ENCODE measurements at regions not wholly inside any gene's neighbourhood (a gene's known extent, or its start where the extent isn't known, plus 50 kb on each side); places are given as distances from the start of the nearest gene placed in this dataset.
"Not testable (repeated sequence)": the region's sequence is repeated elsewhere in the genome, so short reads cannot be mapped to it uniquely, and the experiment has no call there.

DNA sequence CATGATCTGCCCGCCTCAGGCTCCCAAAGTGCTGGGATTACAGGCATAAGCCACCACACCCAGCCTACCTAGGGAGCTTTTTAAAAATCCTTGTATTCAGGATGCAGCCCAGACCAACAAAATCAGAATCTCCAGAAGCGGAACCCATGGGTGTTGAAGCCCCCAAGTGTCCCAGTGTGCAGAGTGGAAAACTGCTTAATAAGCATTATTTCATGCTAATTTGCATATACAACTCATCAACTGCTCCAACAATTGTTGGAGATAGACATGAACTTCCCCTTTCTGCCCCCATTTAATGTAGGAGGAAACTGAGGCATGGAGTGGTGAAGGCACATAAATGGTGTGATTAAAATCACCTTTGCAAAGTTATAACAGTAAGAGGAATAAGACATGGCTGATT is 84.3 kb upstream of the C16orf82 start:
- 87 to 92% methylated on average over 2 of the region's 2 CpGs for WGBS, 2 donors

DNA sequence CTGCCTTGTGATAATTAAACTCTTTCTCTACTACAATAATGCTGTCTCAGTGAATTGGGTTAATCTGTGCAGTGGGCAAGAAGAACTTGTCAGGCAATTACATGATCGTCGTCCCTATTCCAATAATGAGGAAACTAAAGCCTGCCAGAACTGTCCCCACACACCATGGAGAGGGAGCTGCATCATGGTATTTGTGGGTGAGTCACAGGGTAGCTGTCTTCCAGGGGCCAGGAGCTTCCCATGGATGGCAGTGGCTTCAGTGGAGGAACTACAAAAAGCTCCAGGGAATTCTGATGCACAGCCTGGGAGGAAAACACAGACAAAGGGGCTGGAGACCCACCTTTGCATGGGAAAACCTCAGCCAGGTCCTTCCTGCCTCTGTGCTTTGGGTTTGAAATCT is 83.3 kb upstream of the C16orf82 start:
- Histone ChIP-seq H3K36me3 (ENCODE audit: control insufficient read depth in 2 of 2, insufficient read depth in 2 of 2, low read length in 1 of 2) (no peaks in the 10 kb centered on the region), H3K9me3 (ENCODE audit: control insufficient read depth in 2 of 2, insufficient read depth in 1 of 2, low read depth in 1 of 2, low read length in 1 of 2) (no peaks in the 10 kb centered on the region), H3K27me3 (ENCODE audit: control insufficient read depth in 1 of 2, insufficient read depth in 2 of 2, low read length in 2 of 2) (no peaks in the 10 kb centered on the region), H3K27ac (ENCODE audit: low read depth in 2 of 2, low read length in 1 of 2) (no peak overlapping the region), H3K4me3 (ENCODE audit: low read depth in 1 of 2, low read length in 2 of 2) (no peak overlapping the region), H3K4me1 (ENCODE audit: control insufficient read depth in 2 of 2, insufficient read depth in 2 of 2, low read length in 1 of 2) (peaks cover 0 to 3% of the 10 kb centered on the region in 2 donors)
- 72 to 79% methylated on average over 2 of the region's 2 CpGs for WGBS, 2 donors

More for the DNA sequence above, 84.3 kb upstream of the C16orf82 start:
- Histone ChIP-seq H3K27ac (ENCODE audit: low read depth in 2 of 2, low read length in 1 of 2) (no peak overlapping the region), H3K36me3 (ENCODE audit: control insufficient read depth in 2 of 2, insufficient read depth in 2 of 2, low read length in 1 of 2) (no peaks in the 10 kb centered on the region), H3K4me1 (ENCODE audit: control insufficient read depth in 2 of 2, insufficient read depth in 2 of 2, low read length in 1 of 2) (peaks cover 0 to 1% of the 10 kb centered on the region in 2 donors), H3K27me3 (ENCODE audit: control insufficient read depth in 1 of 2, insufficient read depth in 2 of 2, low read length in 2 of 2) (no peaks in the 10 kb centered on the region), H3K9me3 (ENCODE audit: control insufficient read depth in 2 of 2, insufficient read depth in 1 of 2, low read depth in 1 of 2, low read length in 1 of 2) (peaks cover 0 to 4% of the 10 kb centered on the region in 2 donors), H3K4me3 (ENCODE audit: low read depth in 1 of 2, low read length in 2 of 2) (no peak overlapping the region)

DNA sequence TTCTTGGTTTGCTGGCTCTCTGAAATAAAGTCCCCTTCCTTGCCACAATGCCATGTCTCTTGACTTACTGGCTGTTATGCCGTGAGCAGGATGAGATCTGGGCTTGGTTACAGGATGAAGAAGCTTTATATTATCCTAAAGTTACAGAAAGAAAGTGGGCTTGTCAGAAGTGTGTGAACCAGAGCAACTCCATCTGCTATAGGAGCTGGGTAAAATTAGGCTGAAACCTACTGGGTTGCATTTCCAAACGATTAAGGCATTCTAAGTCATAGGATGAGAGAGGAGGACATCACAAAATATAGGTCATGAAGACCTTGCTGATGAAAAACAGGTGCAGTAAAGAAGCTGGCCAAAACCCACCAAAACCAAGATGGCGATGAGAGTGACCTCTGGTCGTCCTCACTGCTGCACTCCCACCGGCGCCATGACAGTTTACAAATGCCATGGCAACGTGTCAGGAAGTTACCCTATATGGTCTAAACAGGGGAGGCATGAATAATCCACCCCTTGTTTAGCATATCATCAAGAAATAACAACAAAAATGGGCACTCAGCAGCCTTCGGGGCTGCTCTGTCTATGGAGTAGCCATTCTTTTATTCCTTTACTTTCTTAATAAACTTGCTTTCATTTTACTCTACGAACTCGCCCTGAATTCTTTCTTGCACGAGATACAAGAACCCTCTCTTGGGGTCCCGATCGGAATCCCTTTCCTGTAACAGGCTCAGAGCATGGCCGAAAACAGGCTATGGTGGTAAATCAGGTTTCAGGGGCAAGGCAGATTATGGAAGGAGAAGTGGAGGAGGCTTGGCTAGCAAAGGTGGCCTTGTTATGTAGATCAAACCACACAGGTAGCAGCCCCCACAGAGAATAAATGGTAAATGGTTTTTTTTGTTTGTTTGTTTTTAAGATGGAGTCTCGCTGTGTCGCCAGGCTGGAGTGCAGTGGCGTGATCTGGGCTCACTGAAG is 81.3 kb upstream of the C16orf82 start:
- H3K4me3 ChIP-seq (ENCODE audit: low read depth in 1 of 2, low read length in 2 of 2) = no peak overlapping the region
- no peak overlapping the region for H3K27ac ChIP-seq (ENCODE audit: low read depth in 2 of 2, low read length in 1 of 2)
- H3K9me3 ChIP-seq (ENCODE audit: control insufficient read depth in 2 of 2, insufficient read depth in 1 of 2, low read depth in 1 of 2, low read length in 1 of 2) = no peaks in the 10 kb centered on the region
- no peaks in the 10 kb centered on the region for H3K36me3 ChIP-seq (ENCODE audit: control insufficient read depth in 2 of 2, insufficient read depth in 2 of 2, low read length in 1 of 2)
- peaks cover 0 to 3% of the 10 kb centered on the region in 2 donors for H3K4me1 ChIP-seq (ENCODE audit: control insufficient read depth in 2 of 2, insufficient read depth in 2 of 2, low read length in 1 of 2)
- no peaks in the 10 kb centered on the region for H3K27me3 ChIP-seq (ENCODE audit: control insufficient read depth in 1 of 2, insufficient read depth in 2 of 2, low read length in 2 of 2)
- 69 to 76% methylated on average over 17 of the region's 17 CpGs for WGBS, 2 donors

DNA sequence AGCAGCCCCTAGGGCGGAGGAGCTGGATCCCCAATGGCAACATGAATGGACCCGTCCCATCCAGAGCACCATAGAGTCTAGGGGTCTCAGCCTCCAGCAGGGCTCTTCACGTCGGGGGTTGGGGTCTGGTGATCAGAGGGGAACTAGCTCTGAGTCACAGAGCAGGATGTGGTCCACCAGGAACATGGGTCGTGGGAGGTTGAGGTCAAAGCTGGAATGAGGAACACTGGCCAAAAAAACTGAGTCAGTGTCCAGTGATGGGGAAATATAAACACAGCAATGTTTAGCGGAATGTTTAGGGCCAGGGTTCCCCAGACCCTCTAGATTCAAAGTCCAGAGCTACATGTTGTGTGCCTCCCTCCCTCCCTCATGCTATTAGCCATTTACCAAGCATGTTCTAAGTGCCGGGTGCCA is 79.1 kb upstream of the C16orf82 start:
- Histone ChIP-seq H3K36me3 (ENCODE audit: control insufficient read depth in 2 of 2, insufficient read depth in 2 of 2, low read length in 1 of 2) (no peaks in the 10 kb centered on the region), H3K4me1 (ENCODE audit: control insufficient read depth in 2 of 2, insufficient read depth in 2 of 2, low read length in 1 of 2) (peaks cover 0 to 3% of the 10 kb centered on the region in 2 donors), H3K27ac (ENCODE audit: low read depth in 2 of 2, low read length in 1 of 2) (no peak overlapping the region), H3K9me3 (ENCODE audit: control insufficient read depth in 2 of 2, insufficient read depth in 1 of 2, low read depth in 1 of 2, low read length in 1 of 2) (no peaks in the 10 kb centered on the region), H3K4me3 (ENCODE audit: low read depth in 1 of 2, low read length in 2 of 2) (no peak overlapping the region), H3K27me3 (ENCODE audit: control insufficient read depth in 1 of 2, insufficient read depth in 2 of 2, low read length in 2 of 2) (no peaks in the 10 kb centered on the region)
- WGBS, 2 donors = 54 to 58% methylated on average over 7 of the region's 7 CpGs

DNA sequence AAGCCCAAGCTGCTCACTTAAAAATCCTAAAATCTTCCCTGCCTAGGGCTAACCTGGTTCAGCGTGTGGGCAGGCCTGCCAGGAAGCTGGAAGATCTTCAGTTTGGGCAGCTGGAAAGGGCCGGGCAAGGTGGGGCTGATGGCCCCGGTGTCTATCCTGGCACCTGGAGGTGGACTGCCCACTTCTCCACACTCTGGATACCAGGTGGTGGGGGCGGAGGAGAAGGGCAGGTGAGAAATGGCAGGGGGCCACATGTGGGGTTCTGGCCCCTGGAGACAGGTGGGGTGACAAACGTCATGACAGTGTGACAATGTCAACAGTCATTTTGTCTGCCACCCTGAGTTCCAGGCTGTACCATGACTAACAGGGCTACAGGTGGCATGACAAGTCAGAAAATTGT is 78.5 kb upstream of the C16orf82 start:
- Histone ChIP-seq H3K27me3 (ENCODE audit: control insufficient read depth in 1 of 2, insufficient read depth in 2 of 2, low read length in 2 of 2) (no peaks in the 10 kb centered on the region), H3K27ac (ENCODE audit: low read depth in 2 of 2, low read length in 1 of 2) (no peak overlapping the region), H3K4me3 (ENCODE audit: low read depth in 1 of 2, low read length in 2 of 2) (no peak overlapping the region), H3K4me1 (ENCODE audit: control insufficient read depth in 2 of 2, insufficient read depth in 2 of 2, low read length in 1 of 2) (peaks cover 0 to 3% of the 10 kb centered on the region in 2 donors), H3K9me3 (ENCODE audit: control insufficient read depth in 2 of 2, insufficient read depth in 1 of 2, low read depth in 1 of 2, low read length in 1 of 2) (no peaks in the 10 kb centered on the region), H3K36me3 (ENCODE audit: control insufficient read depth in 2 of 2, insufficient read depth in 2 of 2, low read length in 1 of 2) (no peaks in the 10 kb centered on the region)
- WGBS, 2 donors = 69 to 71% methylated on average over 5 of the region's 5 CpGs

DNA sequence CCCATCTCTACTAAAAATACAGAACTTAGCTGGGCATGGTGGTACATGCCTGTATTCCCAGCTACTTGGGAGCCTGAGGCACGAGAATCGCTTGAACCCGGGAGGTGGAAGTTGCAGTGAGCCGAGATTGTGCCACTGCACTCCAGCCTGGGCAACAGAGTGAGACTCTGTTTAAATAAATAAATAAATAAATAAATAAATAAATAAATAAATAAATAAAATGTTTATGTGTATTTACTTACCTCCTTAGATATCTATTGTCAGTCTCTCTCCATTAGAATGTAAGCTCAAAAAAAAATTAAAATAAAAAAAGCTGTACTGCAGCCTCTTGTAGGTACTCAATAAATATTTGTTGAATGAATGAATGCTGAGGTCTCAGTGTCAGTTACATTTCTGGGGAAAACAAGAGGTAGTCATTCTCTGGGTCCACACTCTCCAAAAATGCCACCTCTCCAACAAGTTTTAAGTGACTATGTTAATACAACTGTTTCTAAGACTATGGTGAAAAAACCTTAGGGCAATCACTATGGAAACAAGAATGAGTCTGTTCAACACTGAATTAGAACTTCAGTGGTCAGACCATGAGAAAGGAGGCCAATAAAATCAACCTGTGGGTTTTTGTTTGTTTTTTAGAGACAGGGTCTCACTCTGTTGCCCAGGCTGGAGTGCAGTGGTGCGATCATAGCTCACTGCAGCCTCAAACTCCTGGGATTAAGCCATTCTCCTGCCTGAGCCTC is 76.2 kb upstream of the C16orf82 start:
- H3K27ac ChIP-seq (ENCODE audit: low read depth in 2 of 2, low read length in 1 of 2); H3K36me3 ChIP-seq (ENCODE audit: control insufficient read depth in 2 of 2, insufficient read depth in 2 of 2, low read length in 1 of 2); H3K4me3 ChIP-seq (ENCODE audit: low read depth in 1 of 2, low read length in 2 of 2); H3K4me1 ChIP-seq (ENCODE audit: control insufficient read depth in 2 of 2, insufficient read depth in 2 of 2, low read length in 1 of 2); H3K9me3 ChIP-seq (ENCODE audit: control insufficient read depth in 2 of 2, insufficient read depth in 1 of 2, low read depth in 1 of 2, low read length in 1 of 2); H3K27me3 ChIP-seq (ENCODE audit: control insufficient read depth in 1 of 2, insufficient read depth in 2 of 2, low read length in 2 of 2): not testable (repeated sequence)
- 90% methylated on average over 5 of the region's 5 CpGs for WGBS, 2 donors

DNA sequence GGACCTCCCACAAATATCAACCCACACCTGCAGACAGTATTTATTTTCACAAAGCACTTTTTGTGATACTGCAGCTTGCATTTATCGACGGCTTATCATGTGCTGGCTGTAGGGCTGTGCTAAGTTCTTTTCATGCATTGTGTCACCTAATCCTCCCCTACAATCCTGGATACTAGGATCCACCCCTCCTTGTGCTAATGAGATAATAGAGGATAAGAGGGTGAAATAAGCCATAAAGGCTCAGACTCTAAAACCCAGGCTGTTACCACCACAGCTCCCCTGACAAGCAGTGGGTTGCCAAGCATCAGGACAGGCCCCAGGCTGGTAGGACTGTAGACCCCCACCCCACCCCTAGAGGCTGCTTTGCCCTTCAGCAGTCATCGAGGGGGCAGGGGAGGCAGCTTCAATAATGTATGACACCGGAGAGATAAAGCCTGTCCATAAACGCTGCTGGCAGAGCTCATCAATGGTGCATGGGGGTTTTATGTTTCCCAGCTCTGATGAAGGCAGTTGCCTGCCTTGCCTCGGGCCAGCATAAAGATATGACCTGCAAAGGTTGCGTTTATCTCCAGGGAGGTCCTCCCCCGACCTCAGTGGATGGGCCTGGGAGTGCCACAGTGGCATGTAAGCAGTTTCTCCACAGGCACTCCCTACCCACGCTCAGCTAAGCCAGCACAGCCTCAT is 73.9 kb upstream of the C16orf82 start:
- Histone ChIP-seq H3K27me3 (ENCODE audit: control insufficient read depth in 1 of 2, insufficient read depth in 2 of 2, low read length in 2 of 2) (no peaks in the 10 kb centered on the region), H3K4me3 (ENCODE audit: low read depth in 1 of 2, low read length in 2 of 2) (no peak overlapping the region), H3K9me3 (ENCODE audit: control insufficient read depth in 2 of 2, insufficient read depth in 1 of 2, low read depth in 1 of 2, low read length in 1 of 2) (no peaks in the 10 kb centered on the region), H3K27ac (ENCODE audit: low read depth in 2 of 2, low read length in 1 of 2) (no peak overlapping the region), H3K4me1 (ENCODE audit: control insufficient read depth in 2 of 2, insufficient read depth in 2 of 2, low read length in 1 of 2) (no peaks in the 10 kb centered on the region), H3K36me3 (ENCODE audit: control insufficient read depth in 2 of 2, insufficient read depth in 2 of 2, low read length in 1 of 2) (no peaks in the 10 kb centered on the region)
- WGBS, 2 donors = 33 to 34% methylated on average over 9 of the region's 9 CpGs

DNA sequence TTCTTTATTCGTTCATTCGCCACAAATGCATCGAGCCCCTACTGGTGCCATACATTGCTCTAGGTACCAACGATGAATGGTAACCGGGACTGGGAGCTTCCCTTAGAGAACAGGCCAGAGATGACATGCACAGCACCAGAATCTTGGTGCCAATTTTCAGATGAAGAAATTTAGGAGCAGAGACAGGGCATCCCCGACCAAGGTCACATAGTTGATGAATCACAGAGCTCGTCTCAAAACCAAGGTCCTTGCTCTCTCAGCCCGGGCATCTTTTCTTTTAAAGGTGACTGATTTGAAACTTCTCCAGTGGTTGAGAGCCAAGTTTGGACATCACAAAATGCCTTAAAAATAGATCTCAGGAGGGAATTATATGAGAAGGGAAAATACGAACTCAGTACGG is 73.2 kb upstream of the C16orf82 start:
- Histone ChIP-seq H3K27ac (ENCODE audit: low read depth in 2 of 2, low read length in 1 of 2) (no peak overlapping the region), H3K27me3 (ENCODE audit: control insufficient read depth in 1 of 2, insufficient read depth in 2 of 2, low read length in 2 of 2) (no peaks in the 10 kb centered on the region), H3K36me3 (ENCODE audit: control insufficient read depth in 2 of 2, insufficient read depth in 2 of 2, low read length in 1 of 2) (no peaks in the 10 kb centered on the region), H3K9me3 (ENCODE audit: control insufficient read depth in 2 of 2, insufficient read depth in 1 of 2, low read depth in 1 of 2, low read length in 1 of 2) (no peaks in the 10 kb centered on the region), H3K4me3 (ENCODE audit: low read depth in 1 of 2, low read length in 2 of 2) (no peak overlapping the region), H3K4me1 (ENCODE audit: control insufficient read depth in 2 of 2, insufficient read depth in 2 of 2, low read length in 1 of 2) (no peaks in the 10 kb centered on the region)
- WGBS, 2 donors = 65 to 73% methylated on average over 10 of the region's 10 CpGs

DNA sequence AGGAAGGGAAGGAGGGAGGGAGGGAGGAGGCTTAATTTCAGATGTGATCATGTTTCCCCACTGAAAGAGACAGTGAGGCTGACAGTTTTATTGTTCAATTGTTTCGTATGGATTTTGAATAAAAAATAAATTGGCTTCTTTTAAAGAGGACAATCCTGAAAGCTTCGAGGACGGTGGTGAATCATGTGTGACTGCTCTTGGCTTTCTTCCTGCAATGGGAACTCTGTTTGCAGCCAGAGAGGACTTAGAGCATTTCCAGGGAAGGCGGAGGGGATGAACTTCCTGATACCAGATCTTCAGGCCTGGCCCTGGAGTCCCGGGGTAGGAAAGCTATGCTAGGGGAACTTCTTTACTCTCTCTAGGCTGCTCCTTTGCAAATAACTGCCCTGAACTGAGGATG is 72.8 kb upstream of the C16orf82 start:
- H3K9me3 ChIP-seq (ENCODE audit: control insufficient read depth in 2 of 2, insufficient read depth in 1 of 2, low read depth in 1 of 2, low read length in 1 of 2) = no peaks in the 10 kb centered on the region
- WGBS, 2 donors = 18 to 34% methylated on average over 5 of the region's 5 CpGs
- H3K4me1 ChIP-seq (ENCODE audit: control insufficient read depth in 2 of 2, insufficient read depth in 2 of 2, low read length in 1 of 2) = no peaks in the 10 kb centered on the region
- H3K4me3 ChIP-seq (ENCODE audit: low read depth in 1 of 2, low read length in 2 of 2) = no peak overlapping the region
- no peak overlapping the region for H3K27ac ChIP-seq (ENCODE audit: low read depth in 2 of 2, low read length in 1 of 2)
- no peaks in the 10 kb centered on the region for H3K36me3 ChIP-seq (ENCODE audit: control insufficient read depth in 2 of 2, insufficient read depth in 2 of 2, low read length in 1 of 2)
- H3K27me3 ChIP-seq (ENCODE audit: control insufficient read depth in 1 of 2, insufficient read depth in 2 of 2, low read length in 2 of 2) = no peaks in the 10 kb centered on the region
